ENCODE measurements at regions not wholly inside any gene's neighbourhood (a gene's known extent, or its start where the extent isn't known, plus 50 kb on each side); places are given as distances from the start of the nearest gene placed in this dataset.

- no peaks in the 10 kb centered on the region for H3K27me3 ChIP-seq (ENCODE audit: control insufficient read depth, low read length)
- no peaks in the 10 kb centered on the region for H3F3A ChIP-seq (ENCODE audit: control insufficient read depth, insufficient read depth)
- H3K4me2 ChIP-seq (ENCODE audit: low read length): no peak overlapping the region
- H3K4me1 ChIP-seq (ENCODE audit: control insufficient read depth, low read length): no peaks in the 10 kb centered on the region
- H3K79me2 ChIP-seq (ENCODE audit: control insufficient read depth, low read length): no peaks in the 10 kb centered on the region
- H4K20me1 ChIP-seq (ENCODE audit: control insufficient read depth, insufficient read depth, low read depth, low read length): no peaks in the 10 kb centered on the region
- H3K36me3 ChIP-seq (ENCODE audit: control insufficient read depth, low read length): no peaks in the 10 kb centered on the region
- TF ChIP-seq CTCF (IDR thresholded peaks at IDR 0.05; ENCODE audit: low read depth, low read length, poor library complexity, severe bottlenecking) (no peak), EZH2phosphoT487 (IDR thresholded peaks at IDR 0.05; ENCODE audit: borderline replicate concordance, low read length) (no peak)
- H3K9me2 ChIP-seq (replicated peaks; ENCODE audit: control insufficient read depth, low read length): no peaks in the 10 kb centered on the region
- no peaks in the 10 kb centered on the region for H3K9me3 ChIP-seq (ENCODE audit: control insufficient read depth, insufficient read depth, low read length)
- no peak overlapping the region for H3K27ac ChIP-seq (ENCODE audit: low read depth, low read length)
- no peak overlapping the region for H3K4me3 ChIP-seq (ENCODE audit: low read length)
Measured at GRCh38 chr5:2112173-2113025, 229.7 kb upstream of the IRX4 start.

- H3K4me1 ChIP-seq (ENCODE audit: control insufficient read depth, low read length): no peaks in the 10 kb centered on the region
- H3K36me3 ChIP-seq (ENCODE audit: control insufficient read depth, low read length): no peaks in the 10 kb centered on the region
- no peak overlapping the region for H3K27ac ChIP-seq (ENCODE audit: low read depth, low read length)
- no peaks in the 10 kb centered on the region for H3K79me2 ChIP-seq (ENCODE audit: control insufficient read depth, low read length)
- H3K4me2 ChIP-seq (ENCODE audit: low read length): no peak overlapping the region
- H3K4me3 ChIP-seq (ENCODE audit: low read length): no peak overlapping the region
- H3K27me3 ChIP-seq (ENCODE audit: control insufficient read depth, low read length): no peaks in the 10 kb centered on the region
- H3K9me3 ChIP-seq (ENCODE audit: control insufficient read depth, insufficient read depth, low read length): no peaks in the 10 kb centered on the region
- H3F3A ChIP-seq (ENCODE audit: control insufficient read depth, insufficient read depth): no peaks in the 10 kb centered on the region
- no peaks in the 10 kb centered on the region for H4K20me1 ChIP-seq (ENCODE audit: control insufficient read depth, insufficient read depth, low read depth, low read length)
- no peaks in the 10 kb centered on the region for H3K9me2 ChIP-seq (replicated peaks; ENCODE audit: control insufficient read depth, low read length)
- no peak for TF ChIP-seq CTCF (IDR thresholded peaks at IDR 0.05; ENCODE audit: low read depth, low read length, poor library complexity, severe bottlenecking)
- TF ChIP-seq EZH2phosphoT487 (IDR thresholded peaks at IDR 0.05; ENCODE audit: borderline replicate concordance, low read length): no peak
Measured at GRCh38 chr5:2111569-2112105, 228.9 kb upstream of the IRX4 start.

- Histone ChIP-seq H3K4me1 (ENCODE audit: control insufficient read depth, low read length) (no peaks in the 10 kb centered on the region), H3K27me3 (ENCODE audit: control insufficient read depth, low read length) (no peaks in the 10 kb centered on the region), H3K4me2 (ENCODE audit: low read length) (no peak overlapping the region), H3K36me3 (ENCODE audit: control insufficient read depth, low read length) (no peaks in the 10 kb centered on the region), H3F3A (ENCODE audit: control insufficient read depth, insufficient read depth) (no peaks in the 10 kb centered on the region), H3K9me3 (ENCODE audit: control insufficient read depth, insufficient read depth, low read length) (no peaks in the 10 kb centered on the region), H3K79me2 (ENCODE audit: control insufficient read depth, low read length) (no peaks in the 10 kb centered on the region), H4K20me1 (ENCODE audit: control insufficient read depth, insufficient read depth, low read depth, low read length) (no peaks in the 10 kb centered on the region), H3K27ac (ENCODE audit: low read depth, low read length) (no peak overlapping the region), H3K9me2 (replicated peaks; ENCODE audit: control insufficient read depth, low read length) (no peaks in the 10 kb centered on the region), H3K4me3 (ENCODE audit: low read length) (no peak overlapping the region)
- TF ChIP-seq EZH2phosphoT487 (IDR thresholded peaks at IDR 0.05; ENCODE audit: borderline replicate concordance, low read length) (no peak), CTCF (IDR thresholded peaks at IDR 0.05; ENCODE audit: low read depth, low read length, poor library complexity, severe bottlenecking) (no peak)
Measured at GRCh38 chr5:2110934-2111462, 228.3 kb upstream of the IRX4 start.

All from DOHH2 (cell line).